ENCODE measurements at regions not wholly inside any gene's neighbourhood (a gene's known extent, or its start where the extent isn't known, plus 50 kb on each side); places are given as distances from the start of the nearest gene placed in this dataset.

DNA sequence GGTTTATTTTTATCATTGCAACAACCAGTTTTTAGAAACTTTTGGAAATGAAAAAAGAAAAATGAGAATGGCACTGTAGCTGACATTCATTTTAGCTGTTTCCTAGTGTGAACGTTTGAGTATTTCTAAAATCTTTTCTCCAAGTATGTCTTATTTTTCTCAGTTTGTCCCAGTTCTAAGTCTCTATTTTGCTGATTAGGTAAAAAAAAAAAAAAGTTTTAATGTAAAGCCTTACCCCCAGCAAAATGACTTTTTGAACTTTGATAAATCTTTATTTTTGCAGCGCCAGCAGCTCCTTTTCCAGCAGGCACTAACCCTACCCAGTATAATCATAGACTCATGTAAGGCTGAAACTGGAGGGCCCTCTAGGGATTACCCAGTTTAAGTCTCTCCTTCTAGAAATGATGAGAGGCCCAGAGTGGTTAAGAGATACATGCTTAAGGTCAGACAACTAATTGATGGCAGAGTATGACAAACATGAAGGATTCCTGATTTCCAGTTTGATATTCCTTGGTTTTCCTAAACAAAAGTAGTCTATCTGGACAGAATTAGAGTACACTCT lies 84.3 kb upstream of the SLC4A4 start:
- H3K4me1 ChIP-seq (ENCODE audit: insufficient read depth, low read length): no peaks in the 10 kb centered on the region
- no peak overlapping the region for H3K9ac ChIP-seq (ENCODE audit: low read depth, low read length)
- H3K36me3 ChIP-seq (ENCODE audit: insufficient read depth, low read length): no peaks in the 10 kb centered on the region

DNA sequence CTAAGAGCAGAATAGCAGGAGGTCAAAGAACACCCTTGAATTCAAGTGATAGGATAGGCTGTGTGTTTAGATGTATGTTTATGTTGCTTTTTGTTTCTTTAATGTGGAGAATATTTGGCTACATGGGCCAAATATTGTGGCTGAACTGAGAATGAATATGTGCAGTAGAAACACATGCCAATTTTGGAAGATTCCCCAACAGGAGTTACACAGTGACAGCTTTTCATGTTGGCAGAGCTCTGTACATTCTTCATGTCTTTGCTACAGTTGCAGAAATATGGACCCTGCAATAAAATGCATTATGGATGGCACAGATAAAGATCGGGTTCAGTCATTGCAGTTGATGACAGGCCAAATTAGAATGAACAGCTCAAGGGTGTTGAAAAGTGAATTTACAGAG lies 82.8 kb upstream of the SLC4A4 start:
- H3K9ac ChIP-seq (ENCODE audit: low read depth, low read length): no peak overlapping the region
- H3K36me3 ChIP-seq (ENCODE audit: insufficient read depth, low read length): no peaks in the 10 kb centered on the region
- no peaks in the 10 kb centered on the region for H3K9me3 ChIP-seq (ENCODE audit: control insufficient read depth, insufficient read depth, low read length)
- H3K4me1 ChIP-seq (ENCODE audit: insufficient read depth, low read length): peaks cover 2% of the 10 kb centered on the region; the same call in 1 of the 2 replicates

More for the DNA sequence above, 84.3 kb upstream of the SLC4A4 start:
- no peaks in the 10 kb centered on the region for H3K9me3 ChIP-seq (ENCODE audit: control insufficient read depth, insufficient read depth, low read length)

DNA sequence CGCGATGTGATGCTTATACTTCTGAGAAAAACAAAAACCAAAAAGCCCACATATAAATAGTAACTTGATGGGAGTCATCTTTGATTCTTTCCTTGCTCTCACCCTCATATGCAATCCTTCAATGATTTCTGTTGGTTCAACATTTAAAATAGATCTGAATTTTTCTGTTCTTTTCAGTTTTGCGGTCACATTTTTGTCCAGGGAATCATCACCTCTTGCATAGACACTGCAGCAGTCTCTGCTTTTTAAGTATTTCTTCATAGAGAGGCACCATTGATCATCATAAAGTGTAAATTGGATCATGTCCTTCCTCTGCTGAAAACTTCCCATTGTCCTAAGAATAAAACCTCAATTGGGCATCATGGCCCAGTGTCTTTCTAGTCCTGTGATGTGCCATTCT lies 81.1 kb upstream of the SLC4A4 start:
- H3K4me1 ChIP-seq (ENCODE audit: insufficient read depth, low read length): peaks cover 7% of the 10 kb centered on the region; the same call in 1 of the 2 replicates
- no peak overlapping the region for H3K9ac ChIP-seq (ENCODE audit: low read depth, low read length)

DNA sequence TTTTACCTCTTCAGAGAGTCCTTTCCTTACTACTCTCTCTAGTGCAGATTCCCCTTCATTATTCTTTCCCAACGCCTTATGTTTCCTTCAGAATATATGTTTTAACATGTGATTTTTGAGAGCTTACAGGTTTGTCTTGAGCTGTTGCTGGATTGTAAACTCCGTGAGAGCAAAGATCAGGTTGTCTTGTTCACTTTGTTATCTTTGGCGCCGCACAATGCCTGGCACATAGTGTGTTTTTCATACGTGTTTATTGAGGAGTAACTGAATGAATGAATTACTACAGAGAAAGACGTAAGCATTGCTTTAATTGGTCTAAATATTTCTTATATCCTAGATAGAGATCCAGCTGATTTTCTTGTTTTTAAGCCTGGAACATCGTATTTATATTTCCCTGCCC lies 80.5 kb upstream of the SLC4A4 start:
- Histone ChIP-seq H3K36me3 (ENCODE audit: insufficient read depth, low read length) (no peaks in the 10 kb centered on the region), H3K9ac (ENCODE audit: low read depth, low read length) (no peak overlapping the region), H3K4me1 (ENCODE audit: insufficient read depth, low read length) (peaks cover 7% of the 10 kb centered on the region; the same call in 1 of the 2 replicates), H3K9me3 (ENCODE audit: control insufficient read depth, insufficient read depth, low read length) (no peaks in the 10 kb centered on the region)

More for the DNA sequence above, 81.1 kb upstream of the SLC4A4 start:
- Histone ChIP-seq H3K9me3 (ENCODE audit: control insufficient read depth, insufficient read depth, low read length) (no peaks in the 10 kb centered on the region), H3K36me3 (ENCODE audit: insufficient read depth, low read length) (no peaks in the 10 kb centered on the region)

DNA sequence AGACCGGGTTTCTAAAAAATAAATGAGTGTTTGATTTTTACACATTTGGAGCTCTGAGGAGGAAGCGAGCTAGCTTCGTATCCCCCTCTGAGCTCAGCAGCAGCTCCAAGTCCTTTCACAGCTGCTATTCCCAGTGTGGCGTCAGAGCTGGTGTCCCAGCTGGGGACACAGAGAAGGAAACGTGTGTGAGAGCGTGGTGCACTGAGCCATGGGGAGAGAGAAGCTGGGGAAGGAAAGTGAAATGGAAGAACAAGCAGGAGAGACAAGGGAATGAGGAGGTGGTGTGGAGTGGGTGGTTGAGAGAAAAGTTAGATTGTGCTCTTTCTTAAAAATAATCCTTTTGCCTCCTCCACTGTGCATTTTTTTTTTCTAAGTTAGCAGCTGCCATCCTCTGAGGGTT lies 79.5 kb upstream of the SLC4A4 start:
- Histone ChIP-seq H3K36me3 (ENCODE audit: insufficient read depth, low read length) (no peaks in the 10 kb centered on the region), H3K4me1 (ENCODE audit: insufficient read depth, low read length) (peaks cover 7% of the 10 kb centered on the region; the same call in 1 of the 2 replicates), H3K9ac (ENCODE audit: low read depth, low read length) (no peak overlapping the region), H3K9me3 (ENCODE audit: control insufficient read depth, insufficient read depth, low read length) (no peaks in the 10 kb centered on the region)

DNA sequence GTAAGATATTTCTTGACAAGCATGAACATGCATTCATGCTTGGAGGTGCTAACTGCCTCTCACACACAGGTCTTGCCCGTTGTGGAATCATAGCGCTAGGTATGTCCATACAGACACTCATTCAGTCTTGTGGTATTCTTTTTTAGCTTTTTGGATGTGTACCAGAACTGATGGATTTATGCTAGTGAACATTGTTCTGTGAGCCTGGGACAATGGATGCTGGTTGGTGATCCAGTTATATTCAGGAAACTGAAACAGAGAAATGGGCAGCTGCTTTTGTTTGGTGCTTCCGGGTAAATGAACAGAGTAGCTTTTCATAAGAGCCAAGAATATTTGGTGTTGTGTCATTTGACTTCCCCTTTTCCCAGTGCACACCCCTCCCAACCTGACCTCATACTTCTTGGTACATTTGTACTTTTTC lies 78.9 kb upstream of the SLC4A4 start:
- Histone ChIP-seq H3K36me3 (ENCODE audit: insufficient read depth, low read length) (no peaks in the 10 kb centered on the region), H3K9me3 (ENCODE audit: control insufficient read depth, insufficient read depth, low read length) (no peaks in the 10 kb centered on the region), H3K4me1 (ENCODE audit: insufficient read depth, low read length) (peaks cover 7% of the 10 kb centered on the region; the same call in 1 of the 2 replicates), H3K9ac (ENCODE audit: low read depth, low read length) (no peak overlapping the region)

DNA sequence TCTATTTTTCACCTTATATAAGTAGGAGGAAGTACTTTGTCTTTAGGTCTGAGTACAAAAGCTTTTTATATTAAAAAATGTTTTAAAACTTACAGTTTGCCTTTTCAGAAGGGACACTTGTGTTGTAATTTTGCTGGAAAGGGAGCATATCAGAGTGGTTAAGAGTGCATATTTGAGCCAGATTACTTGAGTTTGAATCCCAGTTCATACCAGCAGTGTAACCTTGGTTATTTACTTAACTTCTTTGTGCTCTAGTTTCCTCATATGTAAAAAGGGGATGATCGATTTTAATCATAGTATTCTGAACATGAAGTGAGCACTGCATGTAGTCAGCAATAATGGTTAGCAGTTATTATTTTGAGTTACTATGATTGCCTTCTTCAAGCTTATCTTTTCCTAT lies 78.3 kb upstream of the SLC4A4 start:
- Histone ChIP-seq H3K9ac (ENCODE audit: low read depth, low read length) (no peak overlapping the region), H3K36me3 (ENCODE audit: insufficient read depth, low read length) (no peaks in the 10 kb centered on the region), H3K9me3 (ENCODE audit: control insufficient read depth, insufficient read depth, low read length) (no peaks in the 10 kb centered on the region), H3K4me1 (ENCODE audit: insufficient read depth, low read length) (peaks cover 7% of the 10 kb centered on the region; the same call in 1 of the 2 replicates)

DNA sequence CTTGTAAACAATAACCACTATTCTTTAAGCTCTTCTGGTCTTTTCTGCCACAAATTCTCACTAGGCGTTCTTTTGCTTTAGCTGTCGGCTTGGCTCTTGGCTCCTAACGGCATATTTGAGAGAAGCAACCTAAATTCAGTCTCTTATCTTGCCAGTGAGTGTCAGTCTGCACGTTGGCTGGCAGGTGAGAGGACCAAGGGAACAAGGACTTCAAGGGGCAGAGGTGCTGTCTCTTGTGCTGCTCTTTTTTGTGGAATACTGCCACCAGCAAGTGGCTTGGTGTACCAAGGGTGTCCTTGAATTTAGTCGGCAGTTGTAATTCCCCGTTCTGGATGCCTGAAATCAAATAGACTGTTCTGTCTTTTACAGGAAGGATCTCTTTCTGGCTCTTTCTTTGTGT lies 77.8 kb upstream of the SLC4A4 start:
- no peaks in the 10 kb centered on the region for H3K9me3 ChIP-seq (ENCODE audit: control insufficient read depth, insufficient read depth, low read length)
- no peaks in the 10 kb centered on the region for H3K36me3 ChIP-seq (ENCODE audit: insufficient read depth, low read length)
- H3K4me1 ChIP-seq (ENCODE audit: insufficient read depth, low read length): peaks cover 7% of the 10 kb centered on the region; the same call in 1 of the 2 replicates
- H3K9ac ChIP-seq (ENCODE audit: low read depth, low read length): no peak overlapping the region

DNA sequence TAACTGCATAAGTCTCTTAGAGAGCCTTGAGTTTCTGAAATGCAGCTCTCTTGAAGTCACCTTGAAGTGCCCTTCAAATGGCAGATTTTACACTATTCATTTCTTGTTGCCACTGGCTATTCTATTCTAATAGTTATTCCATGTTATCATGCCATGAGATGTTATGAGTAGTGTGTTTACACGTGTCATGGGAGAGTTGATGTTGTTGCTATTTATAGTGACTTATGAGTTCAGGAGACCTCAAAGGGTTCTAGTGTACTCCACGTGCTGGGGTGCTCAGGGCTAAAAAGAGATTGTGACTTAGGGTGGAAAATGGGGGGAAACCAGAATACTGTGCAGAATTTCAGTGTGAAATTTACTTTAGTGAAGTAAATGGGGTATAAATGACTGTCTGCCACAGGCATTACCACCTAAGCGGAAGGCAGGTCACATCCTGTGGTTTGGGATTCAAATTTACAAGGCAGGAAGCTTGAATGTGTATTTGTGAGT lies 77.1 kb upstream of the SLC4A4 start:
- no peak overlapping the region for H3K9ac ChIP-seq (ENCODE audit: low read depth, low read length)
- H3K36me3 ChIP-seq (ENCODE audit: insufficient read depth, low read length): no peaks in the 10 kb centered on the region
- H3K4me1 ChIP-seq (ENCODE audit: insufficient read depth, low read length): peaks cover 7% of the 10 kb centered on the region; the same call in 1 of the 2 replicates
- no peaks in the 10 kb centered on the region for H3K9me3 ChIP-seq (ENCODE audit: control insufficient read depth, insufficient read depth, low read length)

DNA sequence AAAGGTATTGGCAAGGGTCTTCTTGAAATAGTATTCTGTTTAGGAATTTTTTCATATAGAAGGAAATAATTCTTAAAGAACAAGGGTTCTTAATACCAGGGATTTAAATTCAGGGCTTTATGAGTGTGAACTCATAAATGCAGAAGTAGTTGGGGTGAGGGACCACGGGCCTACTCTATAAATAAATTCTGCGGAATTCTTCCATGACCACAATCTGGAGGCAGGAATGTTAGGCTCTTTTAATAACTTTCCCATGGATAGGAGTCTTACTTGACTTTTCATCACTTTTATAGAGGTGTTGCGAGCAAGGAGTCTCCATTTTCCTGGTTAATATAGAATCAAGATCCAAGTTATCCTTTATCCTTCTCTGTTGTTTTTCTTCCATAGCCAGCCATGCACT lies 76.7 kb upstream of the SLC4A4 start:
- Histone ChIP-seq H3K36me3 (ENCODE audit: insufficient read depth, low read length) (no peaks in the 10 kb centered on the region), H3K9ac (ENCODE audit: low read depth, low read length) (no peak overlapping the region), H3K9me3 (ENCODE audit: control insufficient read depth, insufficient read depth, low read length) (no peaks in the 10 kb centered on the region), H3K4me1 (ENCODE audit: insufficient read depth, low read length) (peaks cover 7% of the 10 kb centered on the region; the same call in 1 of the 2 replicates)

DNA sequence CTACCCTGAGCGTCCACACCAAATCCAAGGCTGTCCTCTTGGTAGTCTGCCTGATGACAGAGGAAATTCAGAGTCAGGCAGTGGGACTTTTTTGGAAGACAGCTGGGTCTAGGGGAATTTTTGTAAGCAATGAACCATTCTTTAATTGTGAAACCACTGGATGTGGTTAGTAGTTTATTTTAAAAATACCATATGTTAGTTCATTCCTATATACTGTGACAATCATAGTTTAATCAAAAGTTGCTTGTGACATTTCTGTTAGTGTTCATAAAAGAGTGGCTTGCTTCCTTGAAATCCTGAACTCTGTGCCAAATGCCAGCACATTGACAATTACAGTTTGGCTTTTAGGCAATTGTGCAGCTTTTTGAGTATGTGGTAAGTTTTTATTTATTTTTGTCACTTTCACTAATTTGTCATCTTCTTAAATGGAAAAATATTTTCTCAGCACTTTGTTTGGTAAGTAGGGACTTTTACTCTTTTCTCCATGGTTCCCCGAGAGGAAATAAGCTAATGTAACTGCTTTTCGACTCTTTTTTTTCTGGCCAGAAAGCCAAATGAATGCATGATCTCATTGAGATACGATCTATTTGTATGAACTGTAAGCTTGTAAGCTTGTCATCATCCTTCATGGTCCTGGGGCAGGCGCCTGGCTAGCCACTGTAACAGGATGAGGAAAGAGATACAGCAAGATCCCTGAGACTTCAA lies 72.6 kb upstream of the SLC4A4 start:
- Histone ChIP-seq H3K36me3 (ENCODE audit: insufficient read depth, low read length) (no peaks in the 10 kb centered on the region), H3K9ac (ENCODE audit: low read depth, low read length) (no peak overlapping the region)

DNA sequence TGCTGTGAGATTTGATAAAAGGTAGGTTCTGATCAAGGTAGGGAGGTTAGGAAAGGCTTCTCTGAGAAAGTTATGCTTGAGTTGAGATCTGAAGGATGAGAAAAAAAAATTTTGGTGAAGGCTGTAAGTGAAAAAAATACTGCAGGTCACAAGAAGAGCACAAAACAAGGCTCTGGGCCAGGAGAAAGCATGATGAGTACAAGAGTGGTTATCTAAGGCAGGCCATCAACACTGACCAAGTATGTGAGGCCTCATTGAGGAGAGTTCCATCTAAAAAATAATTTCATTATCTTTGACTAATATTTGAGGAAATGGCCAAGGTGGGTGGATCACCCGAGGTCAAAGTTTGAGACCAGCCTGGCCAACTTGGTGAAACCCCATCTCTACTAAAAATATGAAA lies 71.6 kb upstream of the SLC4A4 start:
- Histone ChIP-seq H3K36me3 (ENCODE audit: insufficient read depth, low read length) (no peaks in the 10 kb centered on the region), H3K4me1 (ENCODE audit: insufficient read depth, low read length) (no peaks in the 10 kb centered on the region), H3K9me3 (ENCODE audit: control insufficient read depth, insufficient read depth, low read length) (no peaks in the 10 kb centered on the region), H3K9ac (ENCODE audit: low read depth, low read length) (no peak overlapping the region)

More for the DNA sequence above, 72.6 kb upstream of the SLC4A4 start:
- peaks cover 3% of the 10 kb centered on the region; the same call in 1 of the 2 replicates for H3K4me1 ChIP-seq (ENCODE audit: insufficient read depth, low read length)
- no peaks in the 10 kb centered on the region for H3K9me3 ChIP-seq (ENCODE audit: control insufficient read depth, insufficient read depth, low read length)

DNA sequence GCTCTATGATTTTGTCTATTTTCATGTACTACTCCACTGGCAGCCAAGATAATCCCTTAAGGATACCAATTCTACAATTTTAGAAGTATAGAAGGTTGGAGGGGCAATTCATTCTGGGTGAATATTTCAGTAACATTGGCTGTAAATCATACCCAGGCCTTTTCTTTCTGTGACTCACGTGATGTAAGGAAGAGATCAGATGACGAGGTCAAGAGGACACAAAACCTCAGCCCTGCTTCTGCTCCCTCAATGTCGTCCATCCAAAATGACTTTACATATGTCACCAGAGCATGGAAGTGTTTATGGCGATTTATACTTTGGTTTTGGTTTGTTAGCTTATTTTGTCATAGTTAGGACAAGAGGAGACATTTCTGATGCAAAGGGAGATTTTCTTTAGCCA lies 70.7 kb upstream of the SLC4A4 start:
- no peaks in the 10 kb centered on the region for H3K36me3 ChIP-seq (ENCODE audit: insufficient read depth, low read length)
- H3K4me1 ChIP-seq (ENCODE audit: insufficient read depth, low read length): no peaks in the 10 kb centered on the region
- H3K9ac ChIP-seq (ENCODE audit: low read depth, low read length): no peak overlapping the region
- H3K9me3 ChIP-seq (ENCODE audit: control insufficient read depth, insufficient read depth, low read length): no peaks in the 10 kb centered on the region

DNA sequence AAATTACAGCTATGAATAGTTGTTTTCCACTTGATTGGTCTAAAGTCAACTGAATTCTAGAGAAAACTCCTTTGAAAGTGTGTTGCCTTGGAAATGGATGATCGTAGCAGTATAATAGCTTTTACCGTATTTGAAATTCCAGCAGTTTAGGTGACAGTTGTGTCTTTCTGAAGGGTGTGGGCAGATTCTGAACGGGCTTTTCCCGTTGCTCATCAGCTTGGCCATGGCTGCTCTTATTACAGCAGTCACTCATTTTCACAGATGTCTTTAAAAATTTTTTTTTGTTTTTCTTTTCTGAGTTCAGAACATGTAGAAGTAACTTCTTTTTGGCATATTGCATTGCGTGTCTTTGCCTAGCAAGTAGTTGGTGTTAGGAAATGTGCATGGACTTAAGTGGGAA lies 69.6 kb upstream of the SLC4A4 start:
- no peaks in the 10 kb centered on the region for H3K4me1 ChIP-seq (ENCODE audit: insufficient read depth, low read length)
- H3K9me3 ChIP-seq (ENCODE audit: control insufficient read depth, insufficient read depth, low read length): no peaks in the 10 kb centered on the region
- H3K9ac ChIP-seq (ENCODE audit: low read depth, low read length): no peak overlapping the region
- no peaks in the 10 kb centered on the region for H3K36me3 ChIP-seq (ENCODE audit: insufficient read depth, low read length)

DNA sequence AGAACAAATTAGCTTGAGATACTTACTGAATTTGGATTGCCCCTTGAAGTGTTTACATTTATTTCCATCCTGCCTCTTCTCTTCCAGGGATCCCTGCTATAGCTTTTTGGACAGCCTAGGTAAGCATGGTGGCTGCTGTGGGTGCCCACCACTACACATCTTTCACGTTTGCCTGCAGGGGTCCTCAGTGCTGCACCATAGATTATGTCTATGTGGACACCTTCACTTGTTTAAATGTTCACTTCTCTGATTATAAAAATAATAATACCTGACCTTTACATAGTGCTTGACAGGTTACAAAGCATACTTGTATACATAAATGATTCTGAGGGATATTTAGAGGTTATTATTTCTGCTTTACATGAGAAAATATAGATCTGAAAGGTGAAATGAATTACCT lies 67.9 kb upstream of the SLC4A4 start:
- Histone ChIP-seq H3K9me3 (ENCODE audit: control insufficient read depth, insufficient read depth, low read length) (no peaks in the 10 kb centered on the region), H3K9ac (ENCODE audit: low read depth, low read length) (no peak overlapping the region), H3K4me1 (ENCODE audit: insufficient read depth, low read length) (no peaks in the 10 kb centered on the region), H3K36me3 (ENCODE audit: insufficient read depth, low read length) (no peaks in the 10 kb centered on the region)
